ENCODE measurements at regions not wholly inside any gene's neighbourhood (a gene's known extent, or its start where the extent isn't known, plus 50 kb on each side); places are given as distances from the start of the nearest gene placed in this dataset.

- no peak for TF ChIP-seq CTCF (IDR thresholded peaks at IDR 0.05)
- no peak for TF ChIP-seq POLR2A (IDR thresholded peaks at IDR 0.05)
- Histone ChIP-seq H3K9me3 (peaks cover 0 to 29% (median 2%) of the 10 kb centered on the region in 12 donors), H3K27me3 (no peaks in the 10 kb centered on the region), H3K36me3 (no peaks in the 10 kb centered on the region), H3K4me1 (no peaks in the 10 kb centered on the region), H3K4me3 (no peak overlapping the region), H3K27ac (no peak overlapping the region)
- 90 to 96% (median 93%) methylated on average over 5 of the region's 5 CpGs for WGBS, 4 donors
- no peak for DNase-seq
- intact Hi-C loops (cut with DNase I) = no loop called here
- no peak for ATAC-seq
These were observed 64.6 kb upstream of the IRX3 start for GRCh38 chr16:54351171-54351570.

GRCh38 chr16:54347961-54348360 is 61.4 kb upstream of the IRX3 start:
- DNase-seq (no peak), ATAC-seq (no peak)
- Histone ChIP-seq H3K27me3 (no peaks in the 10 kb centered on the region), H3K4me3 (no peak overlapping the region), H3K4me1 (no peaks in the 10 kb centered on the region), H3K9me3 (peaks cover 0 to 3% (median 0%) of the 10 kb centered on the region in 12 donors), H3K36me3 (no peaks in the 10 kb centered on the region), H3K27ac (no peak overlapping the region)
- TF ChIP-seq POLR2A (IDR thresholded peaks at IDR 0.05) (no peak), CTCF (IDR thresholded peaks at IDR 0.05) (no peak)
- intact Hi-C loops (cut with DNase I) = no loop called here
- 95 to 100% (median 100%) methylated on average over 1 of the region's 1 CpG for WGBS, 4 donors

GRCh38 chr16:54346041-54346440 is 59.5 kb upstream of the IRX3 start:
- intact Hi-C loops (cut with DNase I) = no loop called here
- no peaks in the 10 kb centered on the region for H3K36me3 ChIP-seq
- ATAC-seq = no peak
- no peaks in the 10 kb centered on the region for H3K4me1 ChIP-seq
- peaks cover 0 to 3% (median 0%) of the 10 kb centered on the region in 12 donors for H3K9me3 ChIP-seq
- no peak for TF ChIP-seq POLR2A (IDR thresholded peaks at IDR 0.05)
- TF ChIP-seq CTCF (IDR thresholded peaks at IDR 0.05) = no peak
- WGBS, 4 donors = 79 to 81% (median 80%) methylated on average over 3 of the region's 3 CpGs
- H3K27me3 ChIP-seq = no peaks in the 10 kb centered on the region
- H3K27ac ChIP-seq = no peak overlapping the region
- no peak for DNase-seq
- no peak overlapping the region for H3K4me3 ChIP-seq

- intact Hi-C loops (cut with DNase I) = no loop called here
- Histone ChIP-seq H3K4me3 (no peak overlapping the region), H3K36me3 (no peaks in the 10 kb centered on the region), H3K27ac (no peak overlapping the region), H3K4me1 (no peaks in the 10 kb centered on the region), H3K9me3 (peaks cover 0 to 3% (median 0%) of the 10 kb centered on the region in 12 donors), H3K27me3 (no peaks in the 10 kb centered on the region)
- TF ChIP-seq CTCF (IDR thresholded peaks at IDR 0.05) (no peak), POLR2A (IDR thresholded peaks at IDR 0.05) (no peak)
- no peak for ATAC-seq
- no peak for DNase-seq
- 77 to 80% (median 79%) methylated on average over 22 of the region's 22 CpGs for WGBS, 4 donors
These were observed 58.4 kb upstream of the IRX3 start for GRCh38 chr16:54344646-54345630.
